ENCODE measurements at regions not wholly inside any gene's neighbourhood (a gene's known extent, or its start where the extent isn't known, plus 50 kb on each side); places are given as distances from the start of the nearest gene placed in this dataset.

- DNase-seq (ENCODE audit: low read depth): no peak
Observed at GRCh38 chr16:87067836-87068761, 249.1 kb downstream of the C16orf95 start.

- DNase-seq (ENCODE audit: low read depth): no peak
Observed at GRCh38 chr16:87068762-87069150, 248.4 kb downstream of the C16orf95 start.

GRCh38 chr16:87070657-87071056, 246.5 kb downstream of the C16orf95 start:
- no peak for DNase-seq (ENCODE audit: low read depth)

GRCh38 chr16:87072101-87072500, 245.1 kb downstream of the C16orf95 start:
- no peak for DNase-seq (ENCODE audit: low read depth)

DNA sequence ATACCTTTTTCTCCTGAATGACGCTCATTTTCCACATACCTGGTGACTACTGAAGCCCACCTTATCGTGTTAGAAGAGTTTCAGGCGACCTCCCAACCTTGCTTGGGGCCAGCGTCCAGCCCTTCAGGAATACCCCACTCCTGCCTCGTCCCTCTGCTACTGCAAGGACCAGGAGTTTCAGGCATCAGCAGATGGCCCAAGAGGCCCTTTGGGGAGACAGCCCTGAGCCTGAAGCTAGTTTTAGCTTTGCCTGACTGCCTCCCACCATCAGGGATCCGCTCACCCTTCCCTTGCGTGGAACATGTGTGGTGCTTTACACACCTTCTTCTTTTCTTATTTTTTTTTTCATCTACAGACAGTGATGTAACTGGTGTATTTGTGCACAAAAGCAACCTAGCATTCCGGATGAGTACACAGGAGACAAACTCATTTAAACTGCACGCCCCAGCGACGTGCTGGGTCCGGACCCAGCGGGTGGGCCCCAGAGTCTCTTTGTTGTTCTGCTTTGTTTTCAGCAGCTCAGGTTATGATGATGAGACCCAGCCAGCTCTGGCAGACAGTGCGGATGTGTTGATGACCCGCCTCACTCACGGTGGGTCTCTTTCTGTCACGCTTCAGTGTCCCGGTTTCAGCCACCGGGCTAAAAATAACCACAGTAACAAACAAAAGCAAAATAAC, 242.4 kb downstream of the C16orf95 start:
- no peak for DNase-seq (ENCODE audit: low read depth)

DNA sequence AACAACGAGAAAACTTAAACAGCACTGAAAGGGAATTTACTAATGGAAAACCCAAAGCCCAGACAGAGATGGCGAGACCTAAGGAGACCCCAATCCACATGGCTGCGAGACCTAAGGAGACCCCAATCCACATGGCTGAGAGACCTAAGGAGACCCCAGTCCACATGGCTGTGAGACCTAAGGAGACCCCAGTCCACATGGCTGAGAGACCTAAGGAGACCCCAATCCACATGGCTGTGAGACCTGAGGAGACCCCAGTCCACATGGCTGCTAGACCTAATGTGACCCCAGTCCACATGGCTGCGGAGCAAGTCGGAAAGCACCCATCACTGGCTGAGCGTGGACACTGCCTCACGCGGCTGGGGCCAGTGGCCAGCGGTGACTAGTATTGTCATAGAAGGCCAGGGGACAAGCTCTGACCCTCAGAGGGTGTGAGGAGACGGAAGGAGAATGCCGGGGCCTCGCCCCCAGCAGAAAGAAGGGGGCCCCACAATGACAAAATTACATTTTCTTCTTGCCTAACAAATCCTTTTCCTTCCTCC, 241.8 kb downstream of the C16orf95 start:
- no peak for DNase-seq (ENCODE audit: low read depth)

DNA sequence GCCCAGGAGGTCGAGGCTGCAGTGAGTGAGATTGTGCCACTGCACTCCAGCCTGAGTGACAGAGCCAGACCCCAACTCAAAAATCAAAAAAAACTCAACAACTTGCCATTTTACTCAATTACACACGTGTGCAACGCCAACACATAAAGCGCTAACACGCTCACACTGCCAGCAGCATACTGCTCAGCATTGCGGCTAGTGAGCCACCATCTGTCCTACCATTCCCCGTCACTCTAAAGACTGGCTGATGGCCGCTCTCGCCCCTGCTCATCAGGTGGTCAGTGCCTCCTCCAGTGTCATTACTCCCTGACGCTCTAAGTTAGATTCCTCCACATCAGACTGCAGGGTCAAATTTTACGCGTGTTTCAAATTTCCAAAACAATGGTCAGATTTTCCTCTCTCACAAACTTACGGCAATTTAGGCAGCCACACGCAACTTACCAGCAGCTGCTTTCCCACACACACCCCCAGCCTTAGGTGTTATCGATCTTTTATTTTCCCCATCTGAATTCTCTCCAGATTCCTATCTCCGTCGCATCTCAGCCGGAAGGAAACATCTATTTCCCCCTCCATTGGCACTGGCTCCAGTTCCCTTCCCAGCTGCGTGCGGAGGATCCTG, 240.8 kb downstream of the C16orf95 start:
- DNase-seq (ENCODE audit: low read depth): no peak

DNA sequence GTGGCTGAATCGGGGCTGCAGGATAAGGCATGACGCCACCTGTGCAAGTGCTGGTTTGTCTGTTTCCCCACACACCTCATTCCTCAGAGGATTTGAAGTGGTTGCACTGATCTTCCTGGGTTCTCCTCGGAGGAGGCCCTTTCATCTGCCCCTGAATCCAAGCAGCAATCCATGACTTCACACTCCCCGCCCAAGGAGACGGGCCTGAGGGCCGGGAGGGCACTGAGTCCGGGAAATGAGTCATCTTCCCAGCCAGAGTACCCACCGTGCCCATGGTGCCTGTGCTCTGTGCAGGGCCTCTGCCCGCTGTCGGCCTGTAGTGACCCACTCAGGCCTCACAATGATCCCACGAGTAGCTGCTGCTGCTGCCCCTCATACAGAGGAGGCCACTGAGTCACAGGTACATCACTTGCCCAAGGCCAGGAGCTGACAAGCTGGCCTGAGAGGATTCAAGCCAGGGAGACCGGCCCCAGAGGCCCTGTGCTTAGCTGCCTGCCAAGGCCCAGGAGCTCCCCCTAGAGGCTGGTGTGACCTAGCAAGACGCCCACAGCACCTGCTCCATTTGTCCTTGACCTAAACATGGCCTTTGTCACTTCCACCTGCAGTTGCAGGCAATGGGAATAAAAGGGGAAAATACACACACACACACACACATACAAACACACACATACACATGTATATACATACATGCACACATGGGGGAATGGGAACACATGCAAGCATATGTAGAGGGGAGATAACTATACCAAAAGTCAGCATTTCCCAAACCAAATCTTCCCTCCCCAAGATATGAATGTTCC, 240.0 kb downstream of the C16orf95 start:
- peak; percentile 51 for DNase-seq (ENCODE audit: low read depth)

GRCh38 chr16:87077750-87078127, 239.5 kb downstream of the C16orf95 start:
- no peak for DNase-seq (ENCODE audit: low read depth)

GRCh38 chr16:87080571-87081167, 236.5 kb downstream of the C16orf95 start:
- DNase-seq (ENCODE audit: low read depth): no peak

DNA sequence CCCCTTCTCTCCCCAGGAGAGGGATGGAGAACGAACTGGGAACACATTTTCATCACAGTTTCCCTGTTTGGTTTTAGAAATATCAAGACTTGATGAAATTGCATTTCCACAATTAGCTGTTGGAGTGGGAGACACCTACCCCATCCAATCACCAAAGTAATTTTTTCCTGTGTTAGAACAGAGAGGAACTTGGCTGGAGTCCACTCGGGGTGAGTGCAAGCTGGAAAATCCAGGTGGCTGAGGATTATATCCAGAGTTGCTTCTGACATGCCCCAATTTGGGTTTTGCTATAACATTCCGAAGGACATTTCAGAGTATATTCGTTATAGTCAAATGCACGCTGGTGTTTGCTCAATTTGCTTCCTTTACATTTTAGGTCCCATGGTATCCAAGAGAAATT, 231.8 kb downstream of the C16orf95 start:
- no peak for DNase-seq (ENCODE audit: low read depth)

DNA sequence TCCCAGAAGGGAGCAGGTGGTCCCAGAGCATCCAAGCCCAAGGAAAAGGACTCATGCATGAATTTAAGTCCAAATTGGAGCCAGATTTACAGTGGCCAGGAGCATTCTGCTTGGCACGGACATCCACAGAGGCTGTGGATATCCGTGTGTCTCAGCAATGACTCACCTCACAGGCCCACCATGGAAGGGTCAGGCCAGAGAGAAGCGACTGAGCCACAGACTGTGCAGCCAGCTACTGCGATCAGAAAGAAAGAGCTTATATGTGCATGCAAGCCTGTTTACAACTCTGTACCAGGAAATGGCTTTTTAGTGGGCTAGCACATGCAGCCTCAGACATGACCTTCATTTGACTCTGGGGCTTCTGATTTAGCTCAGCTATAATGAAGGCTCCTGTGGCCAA, 231.0 kb downstream of the C16orf95 start:
- no peak for DNase-seq (ENCODE audit: low read depth)

- no peak for DNase-seq (ENCODE audit: low read depth)
Observed at GRCh38 chr16:87086575-87086974, 230.6 kb downstream of the C16orf95 start.

- no peak for DNase-seq (ENCODE audit: low read depth)
Observed at GRCh38 chr16:87092958-87093357, 224.2 kb downstream of the C16orf95 start.

DNA sequence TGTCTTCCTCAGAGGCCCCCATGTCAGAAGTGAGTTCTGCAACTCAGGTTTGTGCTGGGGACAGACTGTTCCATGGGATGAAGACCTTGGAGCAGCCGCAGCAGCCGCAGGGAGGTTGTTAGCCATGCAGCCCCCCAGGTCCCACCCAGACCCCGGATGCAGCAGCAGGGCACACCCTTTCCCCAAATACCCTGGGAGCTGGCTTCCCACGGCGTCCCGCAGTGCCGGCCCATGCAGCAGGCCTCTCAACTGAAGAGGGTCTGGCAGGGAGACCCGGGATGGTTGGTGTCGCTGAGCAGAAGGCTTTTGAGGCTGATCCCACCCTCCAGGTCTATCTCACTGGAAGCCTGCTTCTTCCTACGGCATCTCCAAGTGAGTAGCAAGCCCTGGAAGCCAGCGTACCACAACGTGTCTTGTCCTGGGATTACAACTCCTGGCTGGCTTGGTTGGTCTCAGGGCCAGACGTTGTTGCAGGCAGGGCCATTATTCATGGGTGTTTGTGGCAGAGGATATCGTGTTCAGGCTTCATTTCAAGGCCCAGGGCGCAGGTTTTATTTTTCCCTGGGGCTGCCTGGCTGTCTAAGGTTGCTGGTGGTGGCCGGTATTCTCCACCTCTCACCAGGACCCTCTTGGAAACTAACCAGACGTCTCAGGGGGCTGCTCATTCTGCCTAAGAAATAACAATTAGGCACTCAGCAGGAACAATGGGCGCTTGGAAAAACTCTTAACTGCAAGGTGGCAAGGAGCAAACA, 223.2 kb downstream of the C16orf95 start:
- no peak for DNase-seq (ENCODE audit: low read depth)

GRCh38 chr16:87094556-87094865, 222.7 kb downstream of the C16orf95 start:
- no peak for DNase-seq (ENCODE audit: low read depth)

- DNase-seq (ENCODE audit: low read depth): no peak
Observed at GRCh38 chr16:87095271-87095670, 221.9 kb downstream of the C16orf95 start.

GRCh38 chr16:87096746-87097333, 220.4 kb downstream of the C16orf95 start:
- no peak for DNase-seq (ENCODE audit: low read depth)

- DNase-seq (ENCODE audit: low read depth): no peak
Observed at GRCh38 chr16:87098361-87098760, 218.8 kb downstream of the C16orf95 start.

GRCh38 chr16:87098976-87099720, 218.0 kb downstream of the C16orf95 start:
- no peak for DNase-seq (ENCODE audit: low read depth)
